GM20000 (cell line): ENCODE measurements at regions not wholly inside any gene's neighbourhood (a gene's known extent, or its start where the extent isn't known, plus 50 kb on each side); places are given as distances from the start of the nearest gene placed in this dataset.
"Not testable (repeated sequence)": the region's sequence is repeated elsewhere in the genome, so short reads cannot be mapped to it uniquely, and the experiment has no call there.

Experiments used
- DNase-seq: peaks from one replicate; pipeline ENCODE4 v3.0.0; 2012; ENCODE audit warnings: low spot score
- TF ChIP-seq, protein P1 (sequence below): IDR thresholded peaks from 2 replicates; pipeline ENCODE4 v1.5.1; 2012; ENCODE audit warnings: mild to moderate bottlenecking, control low read depth; ENCODE audit errors: extremely low read depth, missing control alignments

DNA sequence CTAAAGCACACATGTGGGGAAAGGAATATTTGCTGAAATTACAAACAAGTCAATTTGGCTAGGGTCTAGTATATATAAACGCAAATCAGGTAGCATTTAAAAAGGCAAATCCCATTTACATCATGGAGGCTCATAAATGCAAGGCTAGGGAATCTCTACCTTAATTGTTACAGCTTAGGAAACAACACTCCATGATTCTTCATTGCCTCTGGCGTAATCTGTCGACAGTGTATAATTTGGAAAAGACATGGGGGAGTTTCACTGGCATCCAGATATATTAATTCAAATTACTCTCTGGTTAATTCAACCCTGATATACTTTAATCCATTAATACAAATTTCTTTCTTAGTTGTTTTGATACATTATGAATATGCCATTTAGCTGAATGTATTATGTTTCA is 1630.2 kb upstream of the FLRT2 start:
- TF ChIP-seq, protein P1, sequence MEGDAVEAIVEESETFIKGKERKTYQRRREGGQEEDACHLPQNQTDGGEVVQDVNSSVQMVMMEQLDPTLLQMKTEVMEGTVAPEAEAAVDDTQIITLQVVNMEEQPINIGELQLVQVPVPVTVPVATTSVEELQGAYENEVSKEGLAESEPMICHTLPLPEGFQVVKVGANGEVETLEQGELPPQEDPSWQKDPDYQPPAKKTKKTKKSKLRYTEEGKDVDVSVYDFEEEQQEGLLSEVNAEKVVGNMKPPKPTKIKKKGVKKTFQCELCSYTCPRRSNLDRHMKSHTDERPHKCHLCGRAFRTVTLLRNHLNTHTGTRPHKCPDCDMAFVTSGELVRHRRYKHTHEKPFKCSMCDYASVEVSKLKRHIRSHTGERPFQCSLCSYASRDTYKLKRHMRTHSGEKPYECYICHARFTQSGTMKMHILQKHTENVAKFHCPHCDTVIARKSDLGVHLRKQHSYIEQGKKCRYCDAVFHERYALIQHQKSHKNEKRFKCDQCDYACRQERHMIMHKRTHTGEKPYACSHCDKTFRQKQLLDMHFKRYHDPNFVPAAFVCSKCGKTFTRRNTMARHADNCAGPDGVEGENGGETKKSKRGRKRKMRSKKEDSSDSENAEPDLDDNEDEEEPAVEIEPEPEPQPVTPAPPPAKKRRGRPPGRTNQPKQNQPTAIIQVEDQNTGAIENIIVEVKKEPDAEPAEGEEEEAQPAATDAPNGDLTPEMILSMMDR, result no peak
- DNase-seq, result no peak

DNA sequence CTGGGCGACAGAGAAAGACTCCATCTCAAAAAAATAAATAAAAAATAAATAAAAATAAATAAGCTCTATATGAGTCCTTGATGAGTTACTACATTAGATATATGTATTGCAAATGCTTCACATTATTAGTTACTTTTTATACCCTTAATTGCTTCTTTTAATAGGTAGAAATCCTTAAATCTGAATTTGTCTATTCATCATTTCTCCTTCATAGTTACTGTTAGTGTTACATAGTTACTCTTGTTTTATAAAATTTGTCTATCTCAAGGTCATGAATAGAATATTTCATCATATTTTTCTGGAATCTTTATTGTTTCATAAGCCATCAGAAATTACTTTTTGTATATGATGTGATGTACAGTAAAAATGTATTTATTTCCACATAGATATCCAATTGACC is 1624.8 kb upstream of the FLRT2 start:
- no peak for DNase-seq
- TF ChIP-seq, protein P1, result no peak

DNA sequence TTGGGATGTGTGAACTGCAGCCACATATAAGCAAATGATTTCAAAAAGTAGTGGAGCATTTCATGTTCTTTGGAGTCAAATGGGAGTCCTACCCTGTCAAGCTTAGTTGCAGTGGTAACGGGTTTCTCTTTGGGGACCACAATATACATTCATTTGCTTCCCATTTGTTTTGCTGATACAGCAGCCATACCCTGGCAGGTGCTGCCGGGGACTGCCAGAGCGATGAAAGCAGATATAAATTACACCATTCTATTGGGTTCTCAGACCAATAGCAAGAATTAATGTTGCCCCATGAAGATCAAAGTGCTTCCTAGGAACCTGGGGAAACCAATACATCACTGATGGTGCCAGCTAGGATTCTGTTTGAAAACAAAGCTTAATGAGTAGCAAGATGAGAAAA is 1621.5 kb upstream of the FLRT2 start:
- TF ChIP-seq, protein P1, result no peak
- DNase-seq, result no peak

DNA sequence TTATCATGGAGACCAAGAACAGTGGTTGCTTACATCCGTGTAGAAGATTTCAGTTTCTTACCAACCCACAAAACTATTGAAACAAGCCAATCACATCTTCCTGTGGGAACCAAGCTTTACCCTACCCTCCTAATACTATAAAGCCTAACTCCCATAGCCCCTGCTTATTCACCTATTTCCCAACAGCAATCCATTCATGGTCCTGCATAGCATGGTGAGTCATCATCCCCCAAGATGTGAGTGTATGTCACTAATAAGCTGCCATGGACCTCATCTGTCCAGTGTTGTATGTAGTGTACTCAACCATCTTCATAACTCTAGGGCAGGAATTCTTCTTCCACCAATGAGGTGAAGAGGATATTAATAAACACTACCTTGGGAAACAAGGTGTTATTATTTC is 1620.4 kb upstream of the FLRT2 start:
- TF ChIP-seq, protein P1, result no peak
- DNase-seq, result no peak

DNA sequence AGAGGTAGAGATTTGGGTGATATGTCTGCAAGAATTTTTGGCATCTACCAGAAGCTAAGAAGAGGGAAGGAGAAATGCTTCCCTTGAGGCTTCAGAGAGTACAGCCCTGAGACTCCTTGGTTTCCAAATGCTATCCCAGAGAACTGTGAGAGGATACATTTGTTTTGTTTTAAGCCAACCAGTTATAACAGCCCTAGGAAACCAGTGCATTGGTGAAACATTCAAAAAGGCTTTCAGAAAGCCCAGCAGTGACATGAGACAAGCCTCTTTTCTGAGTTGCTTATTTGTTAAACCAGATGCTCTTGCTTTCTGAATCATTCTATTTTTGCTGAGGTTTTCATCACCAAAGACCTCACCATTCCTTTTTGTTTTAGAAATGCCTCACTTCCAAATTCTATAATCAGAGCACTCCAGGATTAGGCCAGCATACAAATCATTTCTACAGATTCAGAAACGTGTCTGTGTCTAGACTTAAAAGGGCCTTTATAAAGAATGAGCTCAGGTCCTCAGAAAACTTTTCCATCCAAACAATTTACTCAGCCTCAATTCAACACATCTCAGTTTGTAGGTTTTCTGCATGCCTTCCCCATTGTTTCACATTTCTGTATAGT is 1617.8 kb upstream of the FLRT2 start:
- no peak for DNase-seq
- TF ChIP-seq, protein P1, result no peak

DNA sequence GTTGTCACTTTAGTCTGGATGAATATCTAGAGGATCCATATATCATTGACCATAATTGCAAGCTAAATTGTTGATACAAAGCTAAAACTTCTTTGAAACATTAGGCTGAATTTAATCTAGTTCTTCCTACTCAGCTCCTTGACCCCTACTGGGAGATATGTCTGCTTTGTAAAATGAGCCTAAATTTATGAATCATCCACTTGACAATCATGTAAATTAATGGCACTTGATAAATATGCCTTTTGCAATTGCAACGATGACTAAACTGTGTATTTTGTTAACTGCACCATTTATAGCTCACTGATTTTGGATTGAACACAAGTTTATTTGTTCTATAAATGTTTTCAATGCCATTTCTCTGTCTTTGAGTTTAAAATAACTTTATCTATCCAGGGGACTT is 1616.5 kb upstream of the FLRT2 start:
- no peak for DNase-seq
- TF ChIP-seq, protein P1, result no peak

DNA sequence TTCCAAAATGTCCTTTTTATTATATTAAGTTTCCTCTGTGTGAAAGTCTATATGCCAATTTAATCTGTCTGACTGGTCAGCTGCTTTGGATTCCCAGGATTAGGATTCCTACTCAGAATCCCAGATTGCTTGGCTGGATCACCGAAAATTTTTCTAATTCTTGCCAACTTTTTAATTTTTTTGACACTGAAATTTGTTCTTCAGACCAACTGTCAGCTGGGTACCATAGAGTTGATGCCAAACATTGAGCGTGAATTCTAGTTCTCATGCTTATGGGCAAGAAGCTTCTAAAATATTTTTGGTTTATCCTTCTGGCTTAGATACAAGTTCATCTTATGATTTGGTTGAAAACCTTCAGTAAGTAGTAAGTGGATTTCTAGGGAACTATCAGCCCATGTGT is 1611.4 kb upstream of the FLRT2 start:
- DNase-seq, result no peak
- TF ChIP-seq, protein P1, result no peak

DNA sequence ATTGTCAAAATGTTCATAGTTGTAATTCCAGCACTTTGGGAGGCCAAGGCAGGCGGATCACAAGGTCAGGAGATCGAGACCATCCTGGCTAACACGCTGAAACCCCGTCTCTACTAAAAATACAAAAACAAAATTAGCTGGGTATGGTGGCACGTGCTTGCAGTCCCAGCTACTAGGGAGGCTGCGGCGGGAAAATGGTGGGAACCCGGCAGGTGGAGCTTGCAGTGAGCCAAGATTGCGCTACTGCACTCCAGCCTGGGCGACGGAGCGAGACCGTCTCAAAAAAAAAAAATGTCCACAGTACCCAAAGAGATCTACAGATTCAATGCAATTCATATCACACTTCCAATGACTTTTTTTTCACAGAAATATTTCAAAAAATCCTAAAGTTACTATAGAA is 1610.3 kb upstream of the FLRT2 start:
- DNase-seq, result not testable (repeated sequence)
